ENCODE measurements at regions not wholly inside any gene's neighbourhood (a gene's known extent, or its start where the extent isn't known, plus 50 kb on each side); places are given as distances from the start of the nearest gene placed in this dataset.

DNA sequence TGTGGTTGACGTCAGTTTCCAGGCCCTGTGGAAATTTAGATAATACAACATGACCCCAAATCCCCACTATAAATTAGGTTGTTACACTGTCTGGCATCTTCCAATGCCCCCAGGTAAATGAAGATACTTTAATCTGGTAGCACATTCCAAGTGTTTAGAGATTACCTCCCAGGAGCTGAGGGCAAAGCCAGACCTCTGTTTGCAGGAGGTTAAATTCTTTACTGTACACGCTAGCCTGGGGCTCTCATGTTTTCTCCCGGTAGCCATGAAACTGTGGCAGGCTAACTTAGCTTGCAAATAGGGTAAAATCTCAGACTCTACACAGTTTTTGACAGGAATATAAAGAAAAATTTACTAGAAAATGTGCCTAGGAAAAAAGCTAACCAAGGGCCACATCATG, 450.0 kb downstream of the PDGFC start:
- peaks cover 2% of the 10 kb centered on the region for H3K9me3 Mint-ChIP-seq (ENCODE audit: insufficient read depth)
- H3K4me3 ChIP-seq (ENCODE audit: control extremely low read depth in 1 of 5, extremely low read depth in 1 of 5, insufficient read depth in 1 of 5, low read depth in 2 of 5, low read length in 4 of 5), result no peak overlapping the region
- TF ChIP-seq, protein P1, sequence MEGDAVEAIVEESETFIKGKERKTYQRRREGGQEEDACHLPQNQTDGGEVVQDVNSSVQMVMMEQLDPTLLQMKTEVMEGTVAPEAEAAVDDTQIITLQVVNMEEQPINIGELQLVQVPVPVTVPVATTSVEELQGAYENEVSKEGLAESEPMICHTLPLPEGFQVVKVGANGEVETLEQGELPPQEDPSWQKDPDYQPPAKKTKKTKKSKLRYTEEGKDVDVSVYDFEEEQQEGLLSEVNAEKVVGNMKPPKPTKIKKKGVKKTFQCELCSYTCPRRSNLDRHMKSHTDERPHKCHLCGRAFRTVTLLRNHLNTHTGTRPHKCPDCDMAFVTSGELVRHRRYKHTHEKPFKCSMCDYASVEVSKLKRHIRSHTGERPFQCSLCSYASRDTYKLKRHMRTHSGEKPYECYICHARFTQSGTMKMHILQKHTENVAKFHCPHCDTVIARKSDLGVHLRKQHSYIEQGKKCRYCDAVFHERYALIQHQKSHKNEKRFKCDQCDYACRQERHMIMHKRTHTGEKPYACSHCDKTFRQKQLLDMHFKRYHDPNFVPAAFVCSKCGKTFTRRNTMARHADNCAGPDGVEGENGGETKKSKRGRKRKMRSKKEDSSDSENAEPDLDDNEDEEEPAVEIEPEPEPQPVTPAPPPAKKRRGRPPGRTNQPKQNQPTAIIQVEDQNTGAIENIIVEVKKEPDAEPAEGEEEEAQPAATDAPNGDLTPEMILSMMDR (IDR thresholded peaks at IDR 0.05), result no peak
- TF ChIP-seq EZH2 (IDR thresholded peaks at IDR 0.05; ENCODE audit: borderline replicate concordance, insufficient read depth, low read depth, low read length, poor library complexity, severe bottlenecking), result no peak
- H3K4me2 ChIP-seq (replicated peaks; ENCODE audit: low read depth, low read length, poor library complexity, severe bottlenecking), result no peak overlapping the region
- H3K27ac Mint-ChIP-seq, result no peak overlapping the region
- CTCF ChIA-PET, result no interaction called here
- no peaks in the 10 kb centered on the region for H3K4me1 Mint-ChIP-seq
- DNase-seq (no peak), ATAC-seq (ENCODE audit: low read depth) (no peak)
- no peak overlapping the region for H3K4me3 Mint-ChIP-seq
- intact Hi-C loops (cut with micrococcal nuclease), result no loop called here
- no peaks in the 10 kb centered on the region for H3K27me3 Mint-ChIP-seq
- no peak overlapping the region for H3K27ac ChIP-seq (ENCODE audit: low read length in 2 of 2)
- H3K4me1 ChIP-seq (ENCODE audit: control insufficient read depth in 2 of 2, insufficient read depth in 2 of 2, low read length in 2 of 2), result no peaks in the 10 kb centered on the region
- H3K27me3 ChIP-seq (replicated peaks in 1 of 4; ENCODE audit: control extremely low read depth in 1 of 4, control insufficient read depth in 3 of 4, insufficient read depth in 4 of 4, low read length in 3 of 4), result no peaks in the 10 kb centered on the region
- WGBS (ENCODE audit: insufficient coverage), result no CpG with 5 or more reads among the region's 3 CpGs
- POLR2A ChIA-PET, result no interaction called here
- no peaks in the 10 kb centered on the region for H3K9me3 ChIP-seq (ENCODE audit: control extremely low read depth in 1 of 3, control insufficient read depth in 2 of 3, insufficient read depth in 1 of 3, low read length in 2 of 3)
- no peaks in the 10 kb centered on the region for H3K79me2 ChIP-seq (ENCODE audit: control insufficient read depth, insufficient read depth, low read length)
- H2AFZ ChIP-seq (ENCODE audit: insufficient read depth, low read depth, low read length, poor library complexity, severe bottlenecking), result no peak overlapping the region
- no peaks in the 10 kb centered on the region for H3K36me3 ChIP-seq (replicated peaks in 1 of 2; ENCODE audit: control extremely low read depth in 1 of 2, control insufficient read depth in 1 of 2, extremely low read depth in 1 of 2, insufficient read depth in 2 of 2, low read length in 1 of 2)
- no peak overlapping the region for H3K9ac ChIP-seq (ENCODE audit: low read length)
- H4K20me1 ChIP-seq (ENCODE audit: control insufficient read depth, insufficient read depth, low read length, poor library complexity, severe bottlenecking), result no peaks in the 10 kb centered on the region

DNA sequence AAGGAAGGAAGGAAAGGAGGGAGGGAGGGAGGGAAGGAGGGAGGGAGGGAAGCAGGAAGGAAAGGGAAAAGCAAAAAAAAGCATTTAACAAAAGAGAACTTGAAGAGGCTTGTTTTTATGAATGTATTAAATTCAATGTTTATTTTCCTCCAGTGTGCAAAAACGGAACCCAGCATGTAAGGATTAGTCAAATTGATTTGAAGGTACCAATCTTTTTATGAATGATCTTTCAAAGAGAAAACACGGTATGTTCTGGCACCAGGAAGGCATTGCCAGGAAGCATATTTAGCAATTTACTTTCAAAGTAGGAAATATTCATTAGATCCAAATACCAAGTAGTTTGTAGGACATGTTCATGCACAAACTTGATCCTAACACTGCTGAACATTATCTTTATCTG, 453.6 kb downstream of the PDGFC start:
- no peak overlapping the region for H2AFZ ChIP-seq (ENCODE audit: insufficient read depth, low read depth, low read length, poor library complexity, severe bottlenecking)
- H3K27ac ChIP-seq (ENCODE audit: low read length in 2 of 2), result no peak overlapping the region
- H3K36me3 ChIP-seq (replicated peaks in 1 of 2; ENCODE audit: control extremely low read depth in 1 of 2, control insufficient read depth in 1 of 2, extremely low read depth in 1 of 2, insufficient read depth in 2 of 2, low read length in 1 of 2), result no peaks in the 10 kb centered on the region
- Mint-ChIP-seq H3K27ac (no peak overlapping the region), H3K27me3 (no peaks in the 10 kb centered on the region), H3K4me1 (no peaks in the 10 kb centered on the region), H3K4me3 (no peak overlapping the region), H3K9me3 (ENCODE audit: insufficient read depth) (peaks cover 6% of the 10 kb centered on the region)
- no peaks in the 10 kb centered on the region for H4K20me1 ChIP-seq (ENCODE audit: control insufficient read depth, insufficient read depth, low read length, poor library complexity, severe bottlenecking)
- H3K4me2 ChIP-seq (replicated peaks; ENCODE audit: low read depth, low read length, poor library complexity, severe bottlenecking), result no peak overlapping the region
- ATAC-seq (ENCODE audit: low read depth), result no peak
- H3K9ac ChIP-seq (ENCODE audit: low read length), result no peak overlapping the region
- POLR2A ChIA-PET, result no interaction called here
- no peaks in the 10 kb centered on the region for H3K4me1 ChIP-seq (ENCODE audit: control insufficient read depth in 2 of 2, insufficient read depth in 2 of 2, low read length in 2 of 2)
- CTCF ChIA-PET, result no interaction called here
- H3K9me3 ChIP-seq (ENCODE audit: control extremely low read depth in 1 of 3, control insufficient read depth in 2 of 3, insufficient read depth in 1 of 3, low read length in 2 of 3), result no peaks in the 10 kb centered on the region
- intact Hi-C loops (cut with micrococcal nuclease), result no loop called here
- no peak overlapping the region for H3K4me3 ChIP-seq (ENCODE audit: control extremely low read depth in 1 of 5, extremely low read depth in 1 of 5, insufficient read depth in 1 of 5, low read depth in 2 of 5, low read length in 4 of 5)
- no CpG with 5 or more reads among the region's 2 CpGs for WGBS (ENCODE audit: insufficient coverage)
- H3K27me3 ChIP-seq (replicated peaks in 1 of 4; ENCODE audit: control extremely low read depth in 1 of 4, control insufficient read depth in 3 of 4, insufficient read depth in 4 of 4, low read length in 3 of 4), result no peaks in the 10 kb centered on the region
- TF ChIP-seq, protein P1 (IDR thresholded peaks at IDR 0.05), result no peak
- no peak for TF ChIP-seq EZH2 (IDR thresholded peaks at IDR 0.05; ENCODE audit: borderline replicate concordance, insufficient read depth, low read depth, low read length, poor library complexity, severe bottlenecking)
- H3K79me2 ChIP-seq (ENCODE audit: control insufficient read depth, insufficient read depth, low read length), result no peaks in the 10 kb centered on the region
- no peak for DNase-seq

Measured in B cell (primary cell).